Fibroblast of upper back skin (primary cell): ENCODE measurements at regions not wholly inside any gene's neighbourhood (a gene's known extent, or its start where the extent isn't known, plus 50 kb on each side); places are given as distances from the start of the nearest gene placed in this dataset.

Experiments
- DNase-seq: peaks from one replicate; pipeline ENCODE4 v3.0.0-alpha.2; 2013

GRCh38 chr2:223472771-223473170 is 129.4 kb downstream of the SCG2 start:
- no peak for DNase-seq

GRCh38 chr2:223474893-223475292 is 127.3 kb downstream of the SCG2 start:
- DNase-seq = no peak

- no peak for DNase-seq
Measured at GRCh38 chr2:223475901-223476300, 126.3 kb downstream of the SCG2 start.

GRCh38 chr2:223477318-223477717 is 124.8 kb downstream of the SCG2 start:
- DNase-seq = no peak

GRCh38 chr2:223481486-223481885 is 120.7 kb downstream of the SCG2 start:
- no peak for DNase-seq

- DNase-seq = no peak
Measured at GRCh38 chr2:223486751-223487150, 115.4 kb downstream of the SCG2 start.

GRCh38 chr2:223487214-223487846 is 114.8 kb downstream of the SCG2 start:
- no peak for DNase-seq

- no peak for DNase-seq
Measured at GRCh38 chr2:223488814-223489213, 113.3 kb downstream of the SCG2 start.

GRCh38 chr2:223494496-223494895 is 107.7 kb downstream of the SCG2 start:
- DNase-seq = no peak

- DNase-seq = peak; percentile 86
Measured at GRCh38 chr2:223494942-223495341, 107.2 kb downstream of the SCG2 start.

- DNase-seq = peak; percentile 32
Measured at GRCh38 chr2:223496853-223497252, 105.3 kb downstream of the SCG2 start.

GRCh38 chr2:223500709-223501108 is 101.5 kb downstream of the SCG2 start:
- DNase-seq = no peak

GRCh38 chr2:223501641-223502040 is 100.5 kb downstream of the SCG2 start:
- DNase-seq = no peak

- DNase-seq = no peak
Measured at GRCh38 chr2:223503746-223504145, 98.4 kb downstream of the SCG2 start.

- DNase-seq = no peak
Measured at GRCh38 chr2:223508372-223508771, 93.8 kb downstream of the SCG2 start.

- no peak for DNase-seq
Measured at GRCh38 chr2:223510713-223511112, 91.4 kb downstream of the SCG2 start.

GRCh38 chr2:223511168-223511567 is 91.0 kb downstream of the SCG2 start:
- no peak for DNase-seq

- DNase-seq = no peak
Measured at GRCh38 chr2:223513771-223514455, 88.2 kb downstream of the SCG2 start.

GRCh38 chr2:223519471-223519870 is 82.7 kb downstream of the SCG2 start:
- no peak for DNase-seq

GRCh38 chr2:223522796-223523195 is 79.4 kb downstream of the SCG2 start:
- DNase-seq = no peak

- peak; percentile 73 for DNase-seq
Measured at GRCh38 chr2:223523551-223524001, 78.6 kb downstream of the SCG2 start.

GRCh38 chr2:223524066-223524465 is 78.1 kb downstream of the SCG2 start:
- DNase-seq = no peak

GRCh38 chr2:223526106-223526505 is 76.1 kb downstream of the SCG2 start:
- DNase-seq = no peak

- peak; percentile 81 for DNase-seq
Measured at GRCh38 chr2:223528036-223528435, 74.1 kb downstream of the SCG2 start.

- peak; percentile 84 for DNase-seq
Measured at GRCh38 chr2:223529696-223530095, 72.5 kb downstream of the SCG2 start.
